ENCODE measurements at regions not wholly inside any gene's neighbourhood (a gene's known extent, or its start where the extent isn't known, plus 50 kb on each side); places are given as distances from the start of the nearest gene placed in this dataset.

DNA sequence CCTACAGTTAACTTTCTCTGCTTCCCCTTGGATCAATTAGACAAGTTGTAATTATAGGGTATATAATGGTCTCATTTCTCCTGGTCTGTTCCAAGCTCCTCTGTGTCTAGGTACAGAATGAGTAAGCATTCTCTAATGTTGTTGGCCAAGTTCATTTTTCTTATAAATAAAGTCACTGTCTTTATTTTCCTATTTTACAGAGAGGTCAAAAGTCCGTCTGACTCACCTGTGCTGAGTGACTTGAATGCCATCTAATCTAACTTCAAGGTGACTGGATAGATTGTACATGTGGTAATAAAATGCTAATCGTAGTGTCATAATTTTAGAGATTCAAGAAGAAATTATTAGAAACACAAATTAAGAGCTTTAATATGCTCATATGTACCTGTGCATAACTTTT lies 500.2 kb downstream of the PDCD6IP start:
- TF ChIP-seq, protein P1, sequence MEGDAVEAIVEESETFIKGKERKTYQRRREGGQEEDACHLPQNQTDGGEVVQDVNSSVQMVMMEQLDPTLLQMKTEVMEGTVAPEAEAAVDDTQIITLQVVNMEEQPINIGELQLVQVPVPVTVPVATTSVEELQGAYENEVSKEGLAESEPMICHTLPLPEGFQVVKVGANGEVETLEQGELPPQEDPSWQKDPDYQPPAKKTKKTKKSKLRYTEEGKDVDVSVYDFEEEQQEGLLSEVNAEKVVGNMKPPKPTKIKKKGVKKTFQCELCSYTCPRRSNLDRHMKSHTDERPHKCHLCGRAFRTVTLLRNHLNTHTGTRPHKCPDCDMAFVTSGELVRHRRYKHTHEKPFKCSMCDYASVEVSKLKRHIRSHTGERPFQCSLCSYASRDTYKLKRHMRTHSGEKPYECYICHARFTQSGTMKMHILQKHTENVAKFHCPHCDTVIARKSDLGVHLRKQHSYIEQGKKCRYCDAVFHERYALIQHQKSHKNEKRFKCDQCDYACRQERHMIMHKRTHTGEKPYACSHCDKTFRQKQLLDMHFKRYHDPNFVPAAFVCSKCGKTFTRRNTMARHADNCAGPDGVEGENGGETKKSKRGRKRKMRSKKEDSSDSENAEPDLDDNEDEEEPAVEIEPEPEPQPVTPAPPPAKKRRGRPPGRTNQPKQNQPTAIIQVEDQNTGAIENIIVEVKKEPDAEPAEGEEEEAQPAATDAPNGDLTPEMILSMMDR (IDR thresholded peaks at IDR 0.05), result no peak
- TF ChIP-seq POLR2A (IDR thresholded peaks at IDR 0.05), result no peak
